NCI-H1417 treated with DMSO at 0.1 percent for 48 hours (cell line): ENCODE measurements at regions not wholly inside any gene's neighbourhood (a gene's known extent, or its start where the extent isn't known, plus 50 kb on each side); places are given as distances from the start of the nearest gene placed in this dataset.

Experiments
- DNase-seq: peaks from one replicate; lab custom pipeline; 2025; lab: John Stamatoyannopoulos, UW

DNA sequence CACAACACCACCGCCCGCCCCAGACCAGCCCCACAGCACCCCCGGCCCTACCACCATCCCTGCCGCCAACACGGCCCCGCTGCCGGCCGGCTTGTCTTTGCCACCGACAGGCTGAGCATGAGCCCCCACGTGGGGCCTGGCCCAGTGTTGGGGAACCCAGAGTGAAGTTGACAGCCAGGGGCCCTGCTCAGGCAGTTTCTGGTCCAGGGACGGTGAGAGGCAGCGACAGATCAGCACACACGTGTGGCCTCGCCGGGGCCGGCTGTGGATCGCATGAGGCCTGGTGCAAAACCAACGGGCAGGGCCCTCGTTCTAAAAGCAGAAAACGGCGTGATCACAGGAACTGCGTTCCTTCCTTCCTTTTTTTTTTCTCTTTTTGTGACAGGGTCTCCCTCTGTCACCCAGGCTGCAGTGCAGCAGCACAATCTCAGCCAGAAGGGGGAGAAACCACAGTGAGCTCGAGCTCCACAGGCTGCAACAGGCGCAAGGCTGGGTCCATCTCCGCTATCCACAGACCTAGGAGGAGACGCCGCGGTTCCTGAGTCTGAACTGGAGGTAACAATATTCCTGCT is 50.5 kb upstream of the FBRSL1 start:
- no peak for DNase-seq

DNA sequence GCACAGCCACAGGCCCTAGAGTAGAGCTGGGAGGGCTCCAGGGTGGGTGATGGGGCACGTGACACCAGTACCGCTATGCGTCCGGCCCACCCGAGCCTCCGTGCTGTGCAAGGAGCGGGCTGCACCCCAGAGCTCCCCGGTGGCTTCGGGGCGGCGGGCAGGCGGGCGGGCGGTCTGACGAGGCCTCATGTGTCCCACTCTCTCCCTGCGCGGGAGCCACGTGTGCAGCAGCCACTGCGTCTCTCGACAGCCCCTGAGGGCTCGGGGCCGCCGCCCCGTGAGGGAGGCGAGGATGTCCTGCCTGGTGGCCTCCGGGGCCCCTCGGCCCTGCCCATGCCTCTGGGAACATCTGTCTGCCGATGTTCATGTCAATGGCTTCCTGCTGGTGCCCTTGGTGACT is 51.2 kb upstream of the FBRSL1 start:
- DNase-seq, result no peak

- DNase-seq, result no peak
Observed at GRCh38 chr12:132437943-132438700, 51.8 kb upstream of the FBRSL1 start.

- no peak for DNase-seq
Observed at GRCh38 chr12:132437252-132437932, 52.6 kb upstream of the FBRSL1 start.

DNA sequence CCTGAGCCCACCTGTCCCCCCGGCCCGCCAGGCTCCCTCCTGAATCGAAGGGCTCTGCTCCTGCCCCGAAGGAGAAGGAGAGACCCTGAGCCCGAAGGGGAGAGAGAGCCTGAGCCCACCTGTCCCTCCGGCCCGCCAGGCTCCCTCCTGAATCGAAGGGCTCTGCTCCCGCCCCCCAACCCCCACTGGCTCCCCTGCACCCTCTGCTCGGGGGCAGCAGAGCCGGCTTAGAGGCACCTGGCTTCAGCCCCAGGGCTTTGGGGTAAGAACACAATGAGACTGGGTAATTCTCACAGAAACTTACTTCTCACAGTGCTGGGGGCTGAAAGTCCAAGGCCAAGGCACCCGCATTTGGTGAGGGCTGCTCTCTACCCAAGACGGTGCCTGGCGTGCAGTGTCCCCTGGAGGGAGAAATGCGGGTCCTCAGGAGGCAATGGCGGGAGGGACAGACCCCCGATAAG is 53.1 kb upstream of the FBRSL1 start:
- no peak for DNase-seq

DNA sequence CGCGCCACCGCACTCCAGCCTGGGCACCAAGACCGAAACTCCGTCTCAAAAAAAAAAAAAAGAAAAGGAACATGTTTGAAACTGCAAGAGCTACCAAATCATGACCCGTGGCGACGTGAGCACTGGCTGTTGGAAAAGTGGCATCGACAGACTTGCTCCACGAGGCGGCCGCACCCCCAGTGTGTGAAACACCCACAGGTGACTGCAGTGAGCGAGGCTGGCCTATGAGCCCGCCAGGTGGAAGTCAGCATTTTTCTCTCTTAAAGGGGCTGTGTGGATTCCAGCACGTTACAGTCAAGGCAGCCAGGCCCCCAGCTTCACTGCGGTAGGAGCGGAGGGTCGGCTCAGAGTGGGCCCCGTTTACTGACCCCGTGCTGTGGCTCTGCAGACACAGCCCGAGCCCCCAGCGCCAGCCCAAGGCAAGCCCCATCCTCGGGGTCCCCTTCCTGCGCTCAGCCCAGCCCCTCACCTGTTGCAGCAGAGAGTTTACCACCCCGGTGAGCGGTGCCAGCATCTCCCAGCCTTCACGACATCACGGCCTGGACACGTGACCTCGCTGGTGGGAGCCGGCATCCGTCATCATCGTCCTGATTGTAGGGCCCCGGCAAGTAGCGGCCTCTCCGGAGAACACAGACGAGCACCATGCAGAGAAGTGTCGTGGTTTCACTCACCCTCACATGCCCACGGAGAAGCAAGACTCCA is 54.3 kb upstream of the FBRSL1 start:
- no peak for DNase-seq

DNA sequence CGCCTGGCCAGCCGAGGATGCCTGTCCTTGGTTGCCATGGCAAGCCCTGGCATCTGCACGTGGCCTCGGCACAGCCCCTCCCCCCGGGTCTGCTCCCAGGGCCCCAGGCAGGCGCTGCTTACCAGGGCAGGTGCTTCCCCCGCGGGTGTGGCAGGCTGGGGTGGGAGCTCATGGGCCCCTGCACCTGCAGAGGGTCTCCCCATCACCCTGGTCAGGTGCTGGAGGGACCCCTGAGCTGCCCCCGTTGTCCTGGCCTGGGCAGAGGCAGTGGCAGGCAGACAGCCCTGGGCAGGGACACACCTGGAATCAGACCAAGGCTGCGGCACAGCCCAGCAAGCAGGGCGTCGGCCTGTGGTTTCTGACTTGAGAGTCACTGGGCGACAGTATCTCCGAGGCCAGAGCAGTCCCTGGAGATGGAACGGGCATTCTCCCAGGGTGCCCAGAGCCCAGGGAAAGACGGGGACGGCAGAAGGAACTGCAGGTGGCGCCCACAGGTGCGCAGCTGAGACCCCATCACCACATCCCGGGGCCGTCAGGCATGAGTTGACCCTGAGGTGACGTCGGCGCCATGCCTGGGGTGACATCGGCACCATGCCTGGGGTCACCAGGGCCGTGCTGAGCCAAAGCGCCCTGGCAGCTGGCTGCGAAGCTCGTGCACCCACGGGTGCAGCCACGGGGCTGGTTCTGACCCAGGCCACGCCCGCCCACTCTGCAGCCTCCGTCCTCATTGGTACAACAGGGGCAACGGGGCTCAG is 56.1 kb upstream of the FBRSL1 start:
- DNase-seq, result no peak

DNA sequence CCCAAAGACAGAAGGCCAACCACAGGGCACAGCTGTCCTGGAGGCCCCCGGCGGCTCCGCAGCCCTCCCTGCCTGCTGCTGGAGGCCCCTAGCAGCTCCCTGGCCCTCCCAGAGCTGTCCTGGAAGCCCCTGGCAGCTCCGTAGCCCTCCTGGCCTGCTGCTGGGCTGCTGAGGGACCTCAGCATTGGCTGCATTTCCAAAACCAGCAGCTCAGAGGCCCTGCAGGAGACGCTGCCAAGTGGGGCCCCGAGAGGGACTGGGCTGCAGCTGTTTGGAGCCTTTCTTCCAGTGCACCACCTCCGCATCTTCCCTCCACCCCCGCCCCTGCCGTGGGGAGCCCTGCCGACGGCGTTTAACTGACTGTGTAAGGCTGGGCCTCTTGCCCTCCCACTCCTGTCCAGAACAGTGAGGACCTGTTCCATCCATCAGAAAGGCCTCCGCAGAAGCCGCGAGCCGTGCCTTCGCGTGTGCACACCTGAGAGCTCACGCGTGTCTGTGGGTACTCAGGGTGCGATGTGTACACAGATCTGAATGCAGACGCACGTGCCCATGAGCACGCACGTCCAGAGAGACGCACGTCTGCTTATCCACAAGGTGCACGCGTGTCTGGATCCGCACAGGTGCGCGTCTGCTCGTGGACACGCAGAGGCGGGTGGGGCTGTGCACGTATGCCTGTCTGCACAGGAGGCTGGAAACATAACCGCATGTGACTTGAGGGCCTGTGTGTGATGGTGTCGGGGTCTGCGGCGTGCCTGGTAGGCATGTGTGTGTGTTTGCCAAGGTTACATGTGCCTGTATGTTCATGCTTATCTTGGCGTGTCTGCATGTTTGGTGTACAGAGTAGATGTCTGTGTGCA is 57.0 kb upstream of the FBRSL1 start:
- DNase-seq, result no peak

DNA sequence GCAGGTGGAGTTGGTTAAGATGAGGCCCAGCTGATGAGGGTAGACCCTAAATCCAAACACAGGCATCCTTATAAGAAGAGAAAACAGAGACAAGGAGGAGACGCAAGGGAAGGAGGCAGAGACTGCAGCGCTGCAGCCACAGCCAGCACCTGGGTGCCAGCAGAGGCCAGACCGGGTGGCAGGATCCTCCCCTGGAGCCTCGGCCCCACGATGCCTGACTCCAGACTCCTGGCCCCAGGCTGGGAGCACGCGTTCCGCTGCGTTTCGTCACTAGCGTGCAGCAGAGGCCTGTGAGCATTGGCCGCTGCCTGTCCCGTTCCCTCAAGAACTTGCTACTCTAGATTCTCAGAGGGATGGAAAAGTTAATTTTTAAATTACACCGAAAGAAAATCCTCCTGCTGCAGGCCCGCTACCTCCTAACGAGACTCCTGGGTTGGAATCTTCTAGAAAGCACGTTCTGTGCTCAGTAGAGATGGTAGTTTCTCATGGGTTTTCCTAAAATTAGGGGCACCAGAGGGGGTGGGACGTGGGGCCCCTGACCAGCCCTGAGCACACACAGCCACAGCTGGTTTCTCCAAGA is 57.7 kb upstream of the FBRSL1 start:
- no peak for DNase-seq

GRCh38 chr12:132430838-132431774 is 58.8 kb upstream of the FBRSL1 start:
- no peak for DNase-seq

DNA sequence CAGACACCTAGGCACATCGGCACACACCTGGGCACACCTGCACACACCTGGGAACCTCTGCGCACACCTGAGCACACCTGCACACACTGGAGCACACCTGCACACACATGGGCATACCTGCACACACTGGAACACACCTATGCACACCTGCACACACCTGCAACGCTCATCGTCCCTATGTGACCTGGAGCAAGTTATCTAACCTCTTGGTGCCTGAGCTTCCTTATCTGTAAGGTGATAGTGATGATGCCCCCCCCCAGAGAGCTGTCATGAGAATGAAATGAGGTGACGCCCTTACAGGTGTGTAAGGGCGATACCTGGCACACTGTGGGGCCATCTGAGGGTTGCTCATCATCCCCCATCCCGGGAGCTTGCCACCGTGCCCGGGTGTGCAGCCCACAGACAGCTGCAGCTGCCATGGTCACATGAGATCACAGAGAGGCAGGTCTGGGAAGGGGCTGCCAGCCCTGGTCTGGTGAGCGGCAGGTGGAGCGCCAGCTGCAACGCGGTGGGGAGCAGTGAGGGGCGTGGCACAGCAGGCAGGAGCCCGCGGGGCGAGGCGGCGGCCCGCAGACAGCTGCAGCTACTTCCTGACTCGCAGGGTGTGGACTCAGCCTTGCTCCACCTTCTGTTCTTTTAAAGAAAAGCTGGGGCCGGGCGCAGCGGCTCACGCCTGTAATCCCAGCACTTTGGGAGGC is 59.9 kb upstream of the FBRSL1 start:
- peak; percentile 86 for DNase-seq

GRCh38 chr12:132429602-132429945 is 60.4 kb upstream of the FBRSL1 start:
- DNase-seq, result no peak

GRCh38 chr12:132428936-132429601 is 60.9 kb upstream of the FBRSL1 start:
- DNase-seq, result no peak

GRCh38 chr12:132427999-132428935 is 61.7 kb upstream of the FBRSL1 start:
- DNase-seq, result no peak

- DNase-seq, result no peak
Observed at GRCh38 chr12:132427174-132427768, 62.7 kb upstream of the FBRSL1 start.

GRCh38 chr12:132426349-132427173 is 63.4 kb upstream of the FBRSL1 start:
- DNase-seq, result no peak
